HG03139 (cell line): ENCODE measurements at regions not wholly inside any gene's neighbourhood (a gene's known extent, or its start where the extent isn't known, plus 50 kb on each side); places are given as distances from the start of the nearest gene placed in this dataset.
"Not testable (repeated sequence)": the region's sequence is repeated elsewhere in the genome, so short reads cannot be mapped to it uniquely, and the experiment has no call there.

ENCODE experiments used
- ATAC-seq: cut with Tn5 transposase; IDR thresholded peaks from one replicate; pipeline ENCODE4 v1.9.1; 2021; ENCODE audit not compliant: unreplicated experiment

DNA sequence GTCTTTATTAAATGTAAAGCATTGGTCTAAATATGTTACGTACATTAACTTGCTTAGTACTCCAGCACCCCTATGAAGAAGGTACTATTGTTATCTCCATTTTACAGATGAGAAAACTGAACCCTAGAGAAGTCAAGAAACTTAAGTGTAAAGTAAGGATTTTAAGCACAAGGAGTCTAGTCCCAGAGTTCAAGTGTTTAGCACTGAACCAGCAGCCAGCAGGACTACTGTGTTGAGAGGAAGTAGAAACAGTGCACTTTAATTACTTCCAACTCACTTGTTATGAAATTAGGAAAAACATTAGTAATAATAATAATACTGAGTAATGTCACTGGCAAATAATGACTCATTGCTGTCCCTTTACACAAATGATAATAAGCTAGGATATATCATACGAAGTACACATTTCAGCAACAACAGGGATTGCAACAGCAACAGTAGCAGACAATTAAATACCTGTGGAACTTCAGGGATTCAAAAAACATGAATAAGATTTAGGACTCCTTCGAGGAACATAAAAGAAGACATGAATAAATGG is 548.1 kb upstream of the HS3ST1 start:
- no peak for ATAC-seq

DNA sequence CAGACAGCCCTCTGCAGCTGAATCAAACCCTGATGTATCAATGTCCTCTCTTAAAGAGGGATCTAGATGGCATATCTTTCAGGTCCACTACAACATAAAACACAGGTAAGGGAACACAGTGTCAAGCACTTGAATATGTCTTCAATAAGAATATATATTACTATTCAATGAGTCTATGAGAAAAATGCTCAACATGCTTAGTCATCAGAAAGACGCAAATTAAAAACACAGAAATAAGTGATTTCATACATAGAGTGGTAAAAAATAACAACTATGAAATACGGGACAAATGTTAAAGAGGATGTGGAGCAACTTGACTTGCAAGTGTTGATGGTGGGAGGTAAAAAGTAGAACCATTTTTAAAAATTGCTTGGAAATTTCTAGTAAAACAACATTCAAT is 544.6 kb upstream of the HS3ST1 start:
- no peak for ATAC-seq

DNA sequence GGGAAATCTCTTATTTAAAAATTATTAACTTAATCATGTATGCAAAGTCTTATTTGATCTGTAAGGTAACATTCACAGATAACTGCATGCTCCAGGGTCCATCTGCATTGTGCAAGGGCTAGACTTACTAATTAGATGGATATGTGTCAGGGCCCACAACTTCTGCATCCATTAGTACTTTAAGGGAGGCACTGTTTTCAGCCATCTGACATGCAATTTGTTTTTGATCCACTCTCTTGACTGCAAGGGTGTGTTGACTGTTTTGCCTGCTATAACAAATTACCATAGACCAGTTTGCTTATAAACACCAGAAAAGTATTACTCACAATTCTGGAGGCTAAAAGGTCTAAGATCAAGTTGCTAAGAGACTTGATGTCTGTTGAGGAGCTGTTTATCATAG is 542.1 kb upstream of the HS3ST1 start:
- no peak for ATAC-seq

GRCh38 chr4:11966782-11967181 is 538.1 kb upstream of the HS3ST1 start:
- no peak for ATAC-seq

- no peak for ATAC-seq
These were observed 525.4 kb upstream of the HS3ST1 start for GRCh38 chr4:11954093-11954492.

- ATAC-seq = no peak
These were observed 520.7 kb upstream of the HS3ST1 start for GRCh38 chr4:11949355-11949754.

DNA sequence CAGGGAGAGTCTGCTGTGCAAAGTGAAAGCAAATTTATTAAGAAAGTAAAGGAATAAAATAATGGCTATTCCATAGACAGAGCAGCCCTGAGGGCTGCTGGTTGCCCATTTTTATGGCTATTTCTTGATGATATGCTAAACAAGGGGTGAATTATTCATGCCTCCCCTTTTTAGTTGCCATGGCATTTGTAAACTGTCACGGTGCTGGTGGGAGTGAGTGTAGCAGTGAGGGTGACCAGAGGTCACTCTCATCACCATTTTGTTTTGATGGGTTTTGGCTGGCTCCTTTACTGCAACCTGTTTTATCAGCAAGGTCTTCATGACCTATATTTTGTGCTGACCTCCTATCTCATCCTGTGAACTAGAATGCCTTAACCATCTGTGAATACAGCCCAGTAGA is 518.9 kb upstream of the HS3ST1 start:
- ATAC-seq = not testable (repeated sequence)

GRCh38 chr4:11937941-11938340 is 509.2 kb upstream of the HS3ST1 start:
- no peak for ATAC-seq

DNA sequence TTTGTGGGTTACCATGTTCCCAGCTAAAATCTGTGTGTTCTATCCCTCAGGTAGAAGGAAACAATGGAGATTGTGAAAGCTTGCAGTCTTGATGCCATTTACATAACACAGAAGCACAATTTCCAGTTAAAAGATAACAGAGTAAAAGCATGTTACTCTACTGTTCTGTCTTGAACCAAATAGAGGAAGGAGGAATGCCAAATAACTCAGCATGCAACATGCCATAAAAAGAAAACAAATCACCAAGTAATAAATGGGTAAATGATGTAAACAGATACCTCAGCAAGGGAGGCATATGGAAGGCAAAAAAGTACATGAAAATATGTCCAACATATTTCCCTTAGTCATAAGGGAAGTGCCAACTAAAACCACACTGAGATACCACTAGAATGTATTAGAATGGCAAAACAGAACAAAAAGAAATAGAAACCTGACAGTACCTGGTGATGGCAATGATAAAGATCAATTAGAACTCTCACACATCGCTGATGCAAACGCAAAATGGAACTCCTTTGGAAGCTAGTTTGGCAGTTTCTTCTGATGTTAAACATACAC is 502.6 kb upstream of the HS3ST1 start:
- ATAC-seq = no peak

DNA sequence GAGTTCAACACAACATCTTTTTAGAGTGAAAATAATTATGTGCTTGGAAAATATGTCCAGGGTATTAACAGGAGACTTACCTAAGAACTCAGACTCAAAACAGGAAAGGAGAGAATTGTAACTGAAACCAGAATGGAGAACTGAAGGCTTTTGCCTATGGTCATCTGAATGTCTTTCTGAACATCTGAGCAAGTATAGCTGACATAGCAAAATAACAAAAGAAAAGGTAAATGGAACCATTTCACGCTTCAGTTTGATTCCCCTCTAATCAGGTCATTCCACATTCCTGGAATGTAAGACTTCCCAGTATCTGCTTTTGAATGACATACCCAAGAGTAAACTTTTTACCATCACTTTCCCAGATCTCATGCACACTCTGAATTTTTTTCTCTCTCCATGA is 500.4 kb upstream of the HS3ST1 start:
- ATAC-seq = no peak

GRCh38 chr4:11919316-11919715 is 490.6 kb upstream of the HS3ST1 start:
- no peak for ATAC-seq

DNA sequence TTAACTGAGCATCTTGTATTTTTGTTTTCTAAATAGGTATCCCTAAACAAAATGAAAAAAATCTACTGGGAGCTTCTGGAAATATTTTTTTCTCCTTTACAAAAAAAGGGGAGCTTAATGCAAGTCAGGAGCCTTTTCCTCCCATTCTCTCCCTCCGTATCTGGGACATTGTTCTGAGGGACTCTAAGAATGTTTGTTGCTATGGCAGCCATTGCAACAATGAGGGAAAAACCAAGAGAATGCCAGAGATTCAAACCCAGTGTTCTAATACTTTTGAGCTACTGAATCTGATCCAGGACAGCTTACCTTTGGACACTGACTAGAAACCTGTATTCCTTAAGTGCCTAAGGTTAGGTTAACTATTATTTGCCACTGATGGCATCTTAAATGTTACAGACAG is 485.7 kb upstream of the HS3ST1 start:
- ATAC-seq = no peak

GRCh38 chr4:11912886-11913285 is 484.2 kb upstream of the HS3ST1 start:
- ATAC-seq = no peak

- no peak for ATAC-seq
These were observed 482.1 kb upstream of the HS3ST1 start for GRCh38 chr4:11910812-11911211.

- ATAC-seq = no peak
These were observed 480.0 kb upstream of the HS3ST1 start for GRCh38 chr4:11908712-11909111.

DNA sequence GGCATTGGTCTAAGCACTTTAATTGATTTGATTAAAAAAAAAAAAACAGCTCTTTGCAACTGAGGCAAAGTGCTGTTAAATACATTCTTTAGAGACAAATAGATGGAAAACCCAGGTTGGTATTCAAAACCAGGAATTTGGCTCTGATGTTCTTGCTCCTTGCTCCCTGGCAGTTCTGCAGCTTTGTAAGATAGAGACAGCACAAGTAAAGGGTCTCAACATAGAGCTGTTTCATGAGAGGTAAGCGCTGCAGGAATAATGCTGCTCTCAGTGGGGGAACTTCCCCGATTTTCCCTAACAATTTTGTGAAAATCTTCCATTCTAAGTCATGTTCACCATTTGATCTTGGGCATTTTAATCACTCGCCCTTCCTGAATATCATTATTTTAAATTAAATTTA is 479.5 kb upstream of the HS3ST1 start:
- no peak for ATAC-seq

DNA sequence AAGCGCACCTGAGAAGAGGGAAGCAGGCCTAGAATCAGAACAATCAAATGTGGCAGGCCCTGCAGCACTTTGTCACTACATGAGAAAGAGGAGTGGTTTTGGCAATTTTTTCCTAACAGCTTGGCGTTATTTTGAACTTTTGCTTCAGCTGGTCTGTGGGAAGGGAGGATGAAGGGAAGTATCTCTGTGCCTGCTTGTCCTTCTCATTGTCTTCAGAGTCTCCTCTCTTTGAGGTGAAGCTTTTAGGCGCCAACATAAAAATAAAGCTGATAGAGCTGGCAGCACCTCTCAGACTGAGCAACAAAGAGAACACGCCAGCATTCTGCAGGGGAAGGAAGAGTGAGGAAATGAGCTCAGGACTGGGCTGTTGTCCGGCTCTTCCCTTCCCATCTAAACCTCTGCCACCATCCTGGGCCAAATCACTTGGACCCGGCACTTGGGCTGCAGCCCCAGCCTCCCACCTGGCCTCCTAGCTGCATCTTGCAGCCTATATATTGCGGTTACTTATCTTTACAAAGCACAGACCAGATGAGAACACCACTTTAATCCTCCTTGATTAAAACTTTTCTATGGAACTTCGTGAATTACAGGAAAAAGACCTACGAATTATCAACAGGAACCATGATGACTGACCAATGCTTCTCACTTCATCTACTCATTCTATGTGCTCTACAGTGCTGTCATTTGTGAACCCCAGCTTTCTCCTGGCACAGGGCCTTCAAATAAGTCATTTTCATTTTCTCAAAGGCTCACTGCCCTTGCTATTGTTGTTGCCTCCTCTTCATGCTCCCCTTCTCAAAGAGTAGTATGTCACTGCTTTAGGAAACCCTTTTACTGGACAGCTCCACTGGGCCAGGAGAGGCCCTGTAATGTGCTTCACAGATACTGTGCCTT is 476.4 kb upstream of the HS3ST1 start:
- ATAC-seq = no peak

DNA sequence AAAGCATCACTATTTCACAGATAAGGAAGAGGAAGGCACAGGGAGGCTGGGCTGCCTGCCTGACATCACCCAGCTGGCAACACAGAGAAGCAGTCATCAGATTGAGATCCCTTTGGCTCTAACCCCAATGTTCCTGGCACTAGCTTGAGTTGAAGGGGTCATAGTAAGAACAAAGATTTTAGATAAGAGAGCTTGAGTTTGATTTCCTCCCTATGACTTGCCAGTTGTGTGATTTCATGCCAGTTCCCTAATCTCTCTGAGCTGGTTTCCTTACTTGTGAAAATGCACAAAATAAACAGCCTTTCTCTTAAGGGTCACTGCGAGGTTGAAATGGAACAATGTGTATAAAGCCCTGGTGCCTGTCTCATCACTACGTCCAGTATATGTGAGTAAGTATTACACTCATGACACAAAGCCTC is 475.4 kb upstream of the HS3ST1 start:
- no peak for ATAC-seq

DNA sequence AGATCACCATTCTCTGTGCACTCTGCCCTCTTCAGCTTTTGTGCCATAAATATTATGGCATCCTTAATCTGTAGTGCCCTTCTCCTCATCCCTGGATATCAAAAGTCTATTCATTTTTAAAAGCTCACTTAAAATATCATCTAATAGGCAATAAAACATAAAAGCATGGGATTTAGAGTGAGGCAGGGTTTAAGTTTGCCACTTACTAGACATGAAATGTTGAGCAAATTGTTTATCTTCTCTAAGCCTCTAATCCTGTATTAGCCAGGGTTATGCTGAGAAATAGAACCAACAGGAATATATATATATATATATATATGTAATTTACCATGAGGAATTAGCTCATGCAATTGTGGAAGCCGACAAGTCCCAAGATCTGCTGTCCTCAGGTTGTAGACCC is 472.4 kb upstream of the HS3ST1 start:
- no peak for ATAC-seq

- no peak for ATAC-seq
These were observed 471.7 kb upstream of the HS3ST1 start for GRCh38 chr4:11900359-11900758.

GRCh38 chr4:11898796-11899195 is 470.1 kb upstream of the HS3ST1 start:
- ATAC-seq = no peak

- ATAC-seq = no peak
These were observed 467.1 kb upstream of the HS3ST1 start for GRCh38 chr4:11895766-11896165.
